ENCODE measurements at regions not wholly inside any gene's neighbourhood (a gene's known extent, or its start where the extent isn't known, plus 50 kb on each side); places are given as distances from the start of the nearest gene placed in this dataset.

DNA sequence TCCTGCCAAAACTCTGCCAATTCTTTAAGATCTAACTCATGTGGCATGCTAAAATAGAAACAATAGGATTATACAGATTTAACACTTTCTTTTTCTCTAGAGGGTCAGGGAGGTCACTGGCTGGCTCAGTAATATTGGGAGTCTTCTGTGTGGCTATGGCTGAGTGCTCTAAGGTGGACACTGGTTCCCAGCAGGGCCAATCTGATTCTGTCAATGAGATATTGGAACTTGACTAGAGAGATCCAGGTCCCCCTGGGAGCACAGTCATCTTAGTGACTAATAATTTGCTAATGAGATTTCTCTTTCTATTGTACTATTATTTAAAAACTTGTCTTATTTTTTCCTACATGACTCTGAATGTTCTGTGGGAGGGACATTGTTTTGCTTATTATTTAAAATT is 69.1 kb upstream of the ZP4 start (continued):
- TF ChIP-seq, protein P1, sequence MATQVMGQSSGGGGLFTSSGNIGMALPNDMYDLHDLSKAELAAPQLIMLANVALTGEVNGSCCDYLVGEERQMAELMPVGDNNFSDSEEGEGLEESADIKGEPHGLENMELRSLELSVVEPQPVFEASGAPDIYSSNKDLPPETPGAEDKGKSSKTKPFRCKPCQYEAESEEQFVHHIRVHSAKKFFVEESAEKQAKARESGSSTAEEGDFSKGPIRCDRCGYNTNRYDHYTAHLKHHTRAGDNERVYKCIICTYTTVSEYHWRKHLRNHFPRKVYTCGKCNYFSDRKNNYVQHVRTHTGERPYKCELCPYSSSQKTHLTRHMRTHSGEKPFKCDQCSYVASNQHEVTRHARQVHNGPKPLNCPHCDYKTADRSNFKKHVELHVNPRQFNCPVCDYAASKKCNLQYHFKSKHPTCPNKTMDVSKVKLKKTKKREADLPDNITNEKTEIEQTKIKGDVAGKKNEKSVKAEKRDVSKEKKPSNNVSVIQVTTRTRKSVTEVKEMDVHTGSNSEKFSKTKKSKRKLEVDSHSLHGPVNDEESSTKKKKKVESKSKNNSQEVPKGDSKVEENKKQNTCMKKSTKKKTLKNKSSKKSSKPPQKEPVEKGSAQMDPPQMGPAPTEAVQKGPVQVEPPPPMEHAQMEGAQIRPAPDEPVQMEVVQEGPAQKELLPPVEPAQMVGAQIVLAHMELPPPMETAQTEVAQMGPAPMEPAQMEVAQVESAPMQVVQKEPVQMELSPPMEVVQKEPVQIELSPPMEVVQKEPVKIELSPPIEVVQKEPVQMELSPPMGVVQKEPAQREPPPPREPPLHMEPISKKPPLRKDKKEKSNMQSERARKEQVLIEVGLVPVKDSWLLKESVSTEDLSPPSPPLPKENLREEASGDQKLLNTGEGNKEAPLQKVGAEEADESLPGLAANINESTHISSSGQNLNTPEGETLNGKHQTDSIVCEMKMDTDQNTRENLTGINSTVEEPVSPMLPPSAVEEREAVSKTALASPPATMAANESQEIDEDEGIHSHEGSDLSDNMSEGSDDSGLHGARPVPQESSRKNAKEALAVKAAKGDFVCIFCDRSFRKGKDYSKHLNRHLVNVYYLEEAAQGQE (IDR thresholded peaks at IDR 0.05): no peak
- TF ChIP-seq KDM1A (IDR thresholded peaks at IDR 0.05; ENCODE audit: low read depth) (no peak), EHF (CRISPR knock-in tag; IDR thresholded peaks at IDR 0.05) (no peak), ZSCAN20 (CRISPR knock-in tag; IDR thresholded peaks at IDR 0.05) (no peak), FOSB (CRISPR knock-in tag; IDR thresholded peaks at IDR 0.05) (no peak)

DNA sequence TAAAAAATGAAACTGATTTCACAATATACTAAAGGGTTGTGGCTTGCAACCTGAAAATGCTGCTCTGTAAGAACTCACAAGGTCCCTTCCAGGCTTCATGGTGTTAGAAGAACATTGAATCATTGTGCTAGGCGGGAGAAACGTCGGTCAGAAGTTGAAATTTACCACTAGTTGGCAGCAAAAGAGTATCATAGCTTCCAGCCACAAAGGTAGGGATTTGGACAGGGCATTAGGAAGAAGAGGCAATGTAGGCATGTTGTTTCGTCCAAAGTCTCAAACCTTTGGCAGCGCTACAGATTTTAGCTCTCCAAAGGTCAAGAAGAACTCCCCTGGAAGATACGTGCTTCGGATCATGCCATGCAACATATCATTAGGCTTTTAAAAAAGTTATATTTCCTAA is 62.5 kb upstream of the ZP4 start:
- H3K27ac ChIP-seq: no peak overlapping the region
- H3K4me3 ChIP-seq: no peak overlapping the region
- FAIRE-seq: no peak
- no peak overlapping the region for H3K4me2 ChIP-seq
- TF ChIP-seq, protein P1 (IDR thresholded peaks at IDR 0.05): no peak
- TF ChIP-seq RAD21 (conservative IDR thresholded peaks at IDR 0.05 in 1 of 2, IDR thresholded peaks at IDR 0.05 in 1 of 2): 0 out of 5 replicates have a peak, but pooled peaks of 1 of the 2 experiments have one; percentile 16
- peak in 1 of 2 experiments; percentile 2 for DNase-seq (ENCODE audit: low read depth in 1 of 2, low spot score in 1 of 2)
- ChIA-PET POLR2A (no interaction called here), CTCF (interaction anchor here (1.0 to 1.6 kb wide), 4 partner anchors 10 to 91 kb away, joined by 3 to 4 read pairs (median 4); no protein-coding TSS in a partner anchor)
- 18% methylated on average over 7 of the region's 7 CpGs for WGBS (ENCODE audit: missing lambda C conversion rate)
- H3K9me3 ChIP-seq: no peaks in the 10 kb centered on the region
- H3K4me1 ChIP-seq: no peaks in the 10 kb centered on the region
- no peak for ATAC-seq

Small RNAs in the stretch of these regions (small RNA-seq; reads per million reads assigned to genes)
- gene AL356010.1 (0 reads per million in 6 experiments), gene AL590135.1 (0 reads per million in 6 experiments), gene RNU6-725P (0 reads per million in 6 experiments)
